ENCODE measurements at regions not wholly inside any gene's neighbourhood (a gene's known extent, or its start where the extent isn't known, plus 50 kb on each side); places are given as distances from the start of the nearest gene placed in this dataset.

- H3K27me3 ChIP-seq (ENCODE audit: insufficient read depth, low read length, poor library complexity, severe bottlenecking): no peaks in the 10 kb centered on the region
- H3K27ac ChIP-seq (ENCODE audit: low read depth, low read length): no peak overlapping the region
- H3K9me3 Mint-ChIP-seq: no peaks in the 10 kb centered on the region
- H3K4me1 Mint-ChIP-seq: peaks cover 13 to 14% (median 13%) of the 10 kb centered on the region in 3 donors
- H3K27ac Mint-ChIP-seq: peak overlapping the region in 2 of 8 donors; percentile 5 to 53
- H3K4me3 ChIP-seq (ENCODE audit: low read length): no peak overlapping the region
- no peaks in the 10 kb centered on the region for H3K9me3 ChIP-seq (ENCODE audit: low read length)
- H3K4me1 ChIP-seq (ENCODE audit: insufficient read depth, low read length): peaks cover 10% of the 10 kb centered on the region
- peaks cover 0 to 2% (median 0%) of the 10 kb centered on the region in 3 donors for H3K36me3 Mint-ChIP-seq
- no peaks in the 10 kb centered on the region for H3K27me3 Mint-ChIP-seq
- no peak for DNase-seq
- ChIA-PET CTCF (interaction anchor here (1.3 kb wide), 1 partner anchor 24 kb away, joined by 4 read pairs; no protein-coding TSS in a partner anchor), POLR2A (no interaction called here)
- H3K36me3 ChIP-seq (ENCODE audit: insufficient read depth, low read length): no peaks in the 10 kb centered on the region
- peak overlapping the region in 1 of 7 donors; percentile 3 for H3K4me3 Mint-ChIP-seq
These were observed 366.7 kb downstream of the SHQ1 start for GRCh38 chr3:72481542-72481941.

GRCh38 chr3:72480366-72480765 is 367.9 kb downstream of the SHQ1 start:
- no peak overlapping the region for H3K4me3 Mint-ChIP-seq
- H3K36me3 ChIP-seq (ENCODE audit: insufficient read depth, low read length): no peaks in the 10 kb centered on the region
- peaks cover 10% of the 10 kb centered on the region for H3K4me1 ChIP-seq (ENCODE audit: insufficient read depth, low read length)
- H3K4me1 Mint-ChIP-seq: peaks cover 13 to 14% (median 13%) of the 10 kb centered on the region in 3 donors
- H3K27me3 ChIP-seq (ENCODE audit: insufficient read depth, low read length, poor library complexity, severe bottlenecking): no peaks in the 10 kb centered on the region
- no peak for DNase-seq
- H3K4me3 ChIP-seq (ENCODE audit: low read length): no peak overlapping the region
- ChIA-PET CTCF (no interaction called here), POLR2A (no interaction called here)
- no peaks in the 10 kb centered on the region for H3K27me3 Mint-ChIP-seq
- peaks cover 0 to 2% (median 0%) of the 10 kb centered on the region in 3 donors for H3K36me3 Mint-ChIP-seq
- H3K27ac Mint-ChIP-seq: peak overlapping the region in 1 of 8 donors; percentile 23
- no peaks in the 10 kb centered on the region for H3K9me3 Mint-ChIP-seq
- H3K27ac ChIP-seq (ENCODE audit: low read depth, low read length): no peak overlapping the region
- H3K9me3 ChIP-seq (ENCODE audit: low read length): no peaks in the 10 kb centered on the region

GRCh38 chr3:72479651-72480215 is 368.5 kb downstream of the SHQ1 start:
- Histone ChIP-seq H3K4me1 (ENCODE audit: insufficient read depth, low read length) (peaks cover 10% of the 10 kb centered on the region), H3K27ac (ENCODE audit: low read depth, low read length) (no peak overlapping the region), H3K27me3 (ENCODE audit: insufficient read depth, low read length, poor library complexity, severe bottlenecking) (no peaks in the 10 kb centered on the region), H3K9me3 (ENCODE audit: low read length) (no peaks in the 10 kb centered on the region), H3K36me3 (ENCODE audit: insufficient read depth, low read length) (no peaks in the 10 kb centered on the region), H3K4me3 (ENCODE audit: low read length) (no peak overlapping the region)
- Mint-ChIP-seq H3K4me1 (peaks cover 13 to 17% (median 13%) of the 10 kb centered on the region in 3 donors), H3K27ac (peak overlapping the region in 3 of 8 donors; percentile 26 to 56 (median 54)), H3K27me3 (no peaks in the 10 kb centered on the region), H3K9me3 (no peaks in the 10 kb centered on the region), H3K4me3 (peak overlapping the region in 1 of 7 donors; percentile 3), H3K36me3 (no peaks in the 10 kb centered on the region)
- ChIA-PET CTCF (no interaction called here), POLR2A (no interaction called here)
- no peak for DNase-seq

GRCh38 chr3:72476139-72476483 is 372.1 kb downstream of the SHQ1 start:
- Histone ChIP-seq H3K27ac (ENCODE audit: low read depth, low read length) (no peak overlapping the region), H3K27me3 (ENCODE audit: insufficient read depth, low read length, poor library complexity, severe bottlenecking) (no peaks in the 10 kb centered on the region), H3K4me1 (ENCODE audit: insufficient read depth, low read length) (no peaks in the 10 kb centered on the region), H3K36me3 (ENCODE audit: insufficient read depth, low read length) (no peaks in the 10 kb centered on the region), H3K9me3 (ENCODE audit: low read length) (no peaks in the 10 kb centered on the region), H3K4me3 (ENCODE audit: low read length) (no peak overlapping the region)
- ChIA-PET CTCF (interaction anchor here (0.5 kb wide), 1 partner anchor 159 kb away, joined by 3 read pairs; no protein-coding TSS in a partner anchor), POLR2A (no interaction called here)
- Mint-ChIP-seq H3K9me3 (no peaks in the 10 kb centered on the region), H3K4me3 (no peak overlapping the region), H3K27ac (no peak overlapping the region), H3K4me1 (peaks cover 0 to 3% (median 0%) of the 10 kb centered on the region in 3 donors), H3K27me3 (no peaks in the 10 kb centered on the region), H3K36me3 (peaks cover 0 to 4% (median 1%) of the 10 kb centered on the region in 3 donors)
- DNase-seq: no peak

- H3K9me3 ChIP-seq (ENCODE audit: low read length): no peaks in the 10 kb centered on the region
- H3K27me3 ChIP-seq (ENCODE audit: insufficient read depth, low read length, poor library complexity, severe bottlenecking): no peaks in the 10 kb centered on the region
- Mint-ChIP-seq H3K4me3 (no peak overlapping the region), H3K27ac (no peak overlapping the region), H3K27me3 (peaks cover 0 to 2% of the 10 kb centered on the region in 2 donors), H3K4me1 (peaks cover 0 to 3% (median 0%) of the 10 kb centered on the region in 3 donors), H3K36me3 (peaks cover 0 to 4% (median 1%) of the 10 kb centered on the region in 3 donors), H3K9me3 (no peaks in the 10 kb centered on the region)
- CTCF ChIA-PET: no interaction called here
- no peak for DNase-seq
- no peaks in the 10 kb centered on the region for H3K36me3 ChIP-seq (ENCODE audit: insufficient read depth, low read length)
- POLR2A ChIA-PET: no interaction called here
- no peak overlapping the region for H3K27ac ChIP-seq (ENCODE audit: low read depth, low read length)
- no peak overlapping the region for H3K4me3 ChIP-seq (ENCODE audit: low read length)
- H3K4me1 ChIP-seq (ENCODE audit: insufficient read depth, low read length): no peaks in the 10 kb centered on the region
These were observed 372.7 kb downstream of the SHQ1 start for GRCh38 chr3:72475258-72476138.

- CTCF ChIA-PET: no interaction called here
- POLR2A ChIA-PET: no interaction called here
- H3K4me1 ChIP-seq (ENCODE audit: insufficient read depth, low read length): no peaks in the 10 kb centered on the region
- H3K27me3 Mint-ChIP-seq: peaks cover 0 to 6% of the 10 kb centered on the region in 2 donors
- no peaks in the 10 kb centered on the region for H3K36me3 ChIP-seq (ENCODE audit: insufficient read depth, low read length)
- no peak overlapping the region for H3K4me3 Mint-ChIP-seq
- no peak overlapping the region for H3K27ac Mint-ChIP-seq
- no peaks in the 10 kb centered on the region for H3K9me3 ChIP-seq (ENCODE audit: low read length)
- no peak overlapping the region for H3K27ac ChIP-seq (ENCODE audit: low read depth, low read length)
- no peak overlapping the region for H3K4me3 ChIP-seq (ENCODE audit: low read length)
- peaks cover 0 to 4% (median 1%) of the 10 kb centered on the region in 3 donors for H3K36me3 Mint-ChIP-seq
- H3K4me1 Mint-ChIP-seq: peaks cover 0 to 3% (median 0%) of the 10 kb centered on the region in 3 donors
- H3K27me3 ChIP-seq (ENCODE audit: insufficient read depth, low read length, poor library complexity, severe bottlenecking): no peaks in the 10 kb centered on the region
- DNase-seq: no peak
- H3K9me3 Mint-ChIP-seq: no peaks in the 10 kb centered on the region
These were observed 373.5 kb downstream of the SHQ1 start for GRCh38 chr3:72474775-72475174.

- Mint-ChIP-seq H3K27me3 (peaks cover 3 to 8% of the 10 kb centered on the region in 2 donors), H3K27ac (no peak overlapping the region), H3K4me1 (peaks cover 0 to 3% (median 0%) of the 10 kb centered on the region in 3 donors), H3K4me3 (no peak overlapping the region), H3K9me3 (no peaks in the 10 kb centered on the region), H3K36me3 (peaks cover 0 to 4% (median 1%) of the 10 kb centered on the region in 3 donors)
- ChIA-PET POLR2A (no interaction called here), CTCF (no interaction called here)
- no peak overlapping the region for H3K4me3 ChIP-seq (ENCODE audit: low read length)
- no peaks in the 10 kb centered on the region for H3K27me3 ChIP-seq (ENCODE audit: insufficient read depth, low read length, poor library complexity, severe bottlenecking)
- no peaks in the 10 kb centered on the region for H3K4me1 ChIP-seq (ENCODE audit: insufficient read depth, low read length)
- DNase-seq: no peak
- no peak overlapping the region for H3K27ac ChIP-seq (ENCODE audit: low read depth, low read length)
- H3K36me3 ChIP-seq (ENCODE audit: insufficient read depth, low read length): no peaks in the 10 kb centered on the region
- H3K9me3 ChIP-seq (ENCODE audit: low read length): no peaks in the 10 kb centered on the region
These were observed 375.1 kb downstream of the SHQ1 start for GRCh38 chr3:72473156-72473555.

GRCh38 chr3:72470904-72471417 is 377.3 kb downstream of the SHQ1 start:
- CTCF ChIA-PET: no interaction called here
- no peak overlapping the region for H3K4me3 Mint-ChIP-seq
- peaks cover 3 to 11% of the 10 kb centered on the region in 2 donors for H3K27me3 Mint-ChIP-seq
- DNase-seq: no peak
- no peak overlapping the region for H3K27ac Mint-ChIP-seq
- peaks cover 0 to 4% (median 1%) of the 10 kb centered on the region in 3 donors for H3K36me3 Mint-ChIP-seq
- POLR2A ChIA-PET: no interaction called here
- peaks cover 0 to 3% (median 0%) of the 10 kb centered on the region in 3 donors for H3K4me1 Mint-ChIP-seq
- Histone ChIP-seq H3K4me3 (ENCODE audit: low read length) (no peak overlapping the region), H3K36me3 (ENCODE audit: insufficient read depth, low read length) (no peaks in the 10 kb centered on the region), H3K27me3 (ENCODE audit: insufficient read depth, low read length, poor library complexity, severe bottlenecking) (no peaks in the 10 kb centered on the region), H3K27ac (ENCODE audit: low read depth, low read length) (no peak overlapping the region), H3K4me1 (ENCODE audit: insufficient read depth, low read length) (no peaks in the 10 kb centered on the region), H3K9me3 (ENCODE audit: low read length) (no peaks in the 10 kb centered on the region)
- H3K9me3 Mint-ChIP-seq: no peaks in the 10 kb centered on the region
